IPS DF 19.7 (cell line): ENCODE measurements at regions not wholly inside any gene's neighbourhood (a gene's known extent, or its start where the extent isn't known, plus 50 kb on each side); places are given as distances from the start of the nearest gene placed in this dataset.

Experiments
- DNase-seq: peaks from one replicate; pipeline ENCODE4 v3.0.0-alpha.2; 2013; ENCODE audit warnings: low read depth, low spot score

GRCh38 chr4:159735281-159736207 lies 632.7 kb downstream of the RAPGEF2 start:
- peak; percentile 33 for DNase-seq

DNA sequence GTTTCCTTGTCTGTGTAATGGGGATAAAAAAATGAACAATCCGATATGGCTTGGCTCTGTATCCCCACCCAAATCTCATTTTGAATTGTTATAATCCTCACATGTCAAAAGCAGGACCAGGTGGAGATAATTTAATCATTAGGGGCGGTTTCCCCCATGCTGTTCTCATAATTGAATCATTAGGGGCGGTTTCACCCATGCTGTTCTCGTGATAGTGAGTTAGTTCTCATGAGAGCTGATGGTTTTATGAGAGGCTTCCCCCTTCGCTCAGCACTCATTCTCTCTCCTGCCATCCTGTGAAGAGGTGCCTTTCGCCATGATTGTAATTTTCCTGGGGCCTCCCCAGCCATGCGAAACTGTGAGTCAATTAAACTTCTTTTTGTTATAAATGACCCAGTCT lies 633.5 kb downstream of the RAPGEF2 start:
- DNase-seq, result no peak

GRCh38 chr4:159743971-159744370 lies 641.1 kb downstream of the RAPGEF2 start:
- DNase-seq, result no peak

DNA sequence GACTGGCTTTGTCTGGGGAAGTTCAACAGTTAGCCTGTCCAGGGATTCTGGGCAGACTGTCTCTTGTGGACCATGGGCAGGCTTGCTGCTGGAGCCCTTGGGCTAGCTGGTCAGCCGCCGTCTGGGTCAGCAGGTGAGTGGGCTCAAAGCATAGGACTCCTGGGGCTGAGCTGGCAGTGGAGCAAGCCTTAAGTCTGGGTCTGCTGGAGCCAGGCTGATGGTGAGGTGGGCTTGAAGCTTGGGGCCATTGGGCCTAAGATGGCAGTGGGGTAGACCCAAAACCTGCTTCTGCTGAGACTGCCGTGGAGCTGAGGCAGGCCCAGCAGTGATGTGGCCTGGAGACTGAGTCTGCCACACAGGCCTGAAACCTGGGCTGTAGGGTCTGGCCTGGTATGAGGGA lies 645.1 kb downstream of the RAPGEF2 start:
- DNase-seq, result no peak

GRCh38 chr4:159748834-159749444 lies 646.1 kb downstream of the RAPGEF2 start:
- DNase-seq, result no peak

DNA sequence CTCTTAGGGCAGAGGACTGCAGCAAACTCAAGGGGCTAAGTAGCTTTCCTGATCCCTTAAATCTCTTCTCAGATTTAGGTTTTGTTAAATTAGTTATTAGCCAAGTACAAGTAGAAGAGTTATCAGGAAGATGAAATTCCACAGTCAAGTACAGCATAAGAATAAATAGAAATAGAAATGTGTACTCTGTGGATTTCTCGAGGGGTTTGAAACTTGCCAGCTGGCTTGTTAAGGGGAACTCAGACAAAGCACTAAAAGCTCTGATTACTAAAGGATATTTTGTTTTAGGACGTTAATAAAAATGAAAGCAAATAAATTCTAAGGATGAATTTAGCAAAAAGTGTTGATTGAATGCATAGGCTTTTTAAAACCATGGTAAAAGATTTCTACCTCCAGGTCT lies 654.6 kb downstream of the RAPGEF2 start:
- DNase-seq, result no peak

GRCh38 chr4:159758061-159758460 lies 655.2 kb downstream of the RAPGEF2 start:
- DNase-seq, result no peak

- DNase-seq, result no peak
Measured at GRCh38 chr4:159762672-159763071, 659.8 kb downstream of the RAPGEF2 start.

DNA sequence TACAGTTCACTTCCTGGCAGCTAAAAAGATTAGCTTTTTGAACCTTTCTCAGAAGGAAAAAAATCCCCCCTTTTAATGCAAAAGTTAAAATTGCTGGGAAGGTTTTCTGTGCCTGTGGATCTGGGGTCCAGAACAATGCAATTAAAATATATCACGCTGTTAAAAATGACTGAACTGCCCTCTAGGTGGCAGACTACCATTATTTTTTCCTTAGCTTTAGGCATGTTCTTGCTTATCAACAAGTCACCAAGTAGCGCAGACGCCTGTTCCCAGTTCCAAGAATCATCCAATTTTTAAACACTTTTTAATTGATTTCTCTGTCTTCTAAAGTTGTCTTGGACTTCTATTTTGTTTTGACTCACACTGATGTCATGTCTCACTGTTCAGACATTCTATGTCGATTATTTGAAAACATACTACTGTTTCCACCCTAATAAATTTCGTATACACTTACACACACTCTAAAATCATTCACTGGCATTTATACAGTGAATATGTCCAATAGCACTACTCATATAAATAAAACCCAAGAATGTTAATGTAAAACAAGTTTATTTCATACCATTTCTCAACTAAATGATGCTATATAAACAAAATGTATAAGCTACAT lies 661.6 kb downstream of the RAPGEF2 start:
- DNase-seq, result peak; percentile 9

GRCh38 chr4:159765382-159765781 lies 662.5 kb downstream of the RAPGEF2 start:
- DNase-seq, result no peak

DNA sequence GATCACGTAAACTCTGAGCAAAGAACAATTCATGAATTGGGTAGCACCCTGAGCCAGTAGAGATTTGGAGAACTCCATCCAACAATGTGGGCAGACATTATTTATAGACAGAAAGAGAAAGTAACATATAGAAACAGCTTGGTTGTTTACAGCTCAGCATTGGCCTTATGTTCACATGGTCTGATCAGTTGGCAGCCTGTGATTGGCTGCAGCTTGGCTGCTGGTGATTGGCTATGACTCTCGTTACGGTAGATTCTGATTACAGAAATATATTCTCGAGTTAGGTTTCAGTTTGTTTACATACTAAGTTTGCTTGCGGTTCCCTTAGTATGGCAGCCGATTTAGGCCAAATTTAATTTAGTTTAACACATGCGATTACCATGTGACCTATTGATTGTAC lies 663.4 kb downstream of the RAPGEF2 start:
- DNase-seq, result no peak

GRCh38 chr4:159767406-159767805 lies 664.5 kb downstream of the RAPGEF2 start:
- DNase-seq, result no peak

GRCh38 chr4:159768016-159768415 lies 665.1 kb downstream of the RAPGEF2 start:
- DNase-seq, result no peak

GRCh38 chr4:159770401-159770800 lies 667.5 kb downstream of the RAPGEF2 start:
- no peak for DNase-seq

- DNase-seq, result no peak
Measured at GRCh38 chr4:159770969-159771368, 668.1 kb downstream of the RAPGEF2 start.

GRCh38 chr4:159776961-159777360 lies 674.1 kb downstream of the RAPGEF2 start:
- DNase-seq, result no peak

DNA sequence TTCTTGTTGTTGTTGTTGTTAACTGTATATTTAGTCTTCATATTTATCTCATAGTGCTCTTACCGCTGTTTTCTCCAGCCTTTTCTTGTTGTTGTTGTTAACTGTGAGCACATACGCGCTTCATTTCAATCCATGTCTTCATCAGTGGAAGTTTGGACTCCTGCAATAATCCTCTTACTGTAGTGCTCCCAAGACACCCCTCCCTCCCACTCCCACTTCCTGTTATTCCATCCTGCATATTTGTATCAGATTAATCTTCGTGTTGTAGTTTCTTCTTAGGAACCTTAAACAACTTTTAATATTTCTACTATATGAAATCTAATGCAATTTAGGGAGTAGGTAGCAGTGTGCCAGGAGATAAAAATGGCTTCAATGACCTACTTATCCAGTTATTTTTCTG lies 674.8 kb downstream of the RAPGEF2 start:
- DNase-seq, result no peak

- DNase-seq, result no peak
Measured at GRCh38 chr4:159778298-159778697, 675.4 kb downstream of the RAPGEF2 start.

DNA sequence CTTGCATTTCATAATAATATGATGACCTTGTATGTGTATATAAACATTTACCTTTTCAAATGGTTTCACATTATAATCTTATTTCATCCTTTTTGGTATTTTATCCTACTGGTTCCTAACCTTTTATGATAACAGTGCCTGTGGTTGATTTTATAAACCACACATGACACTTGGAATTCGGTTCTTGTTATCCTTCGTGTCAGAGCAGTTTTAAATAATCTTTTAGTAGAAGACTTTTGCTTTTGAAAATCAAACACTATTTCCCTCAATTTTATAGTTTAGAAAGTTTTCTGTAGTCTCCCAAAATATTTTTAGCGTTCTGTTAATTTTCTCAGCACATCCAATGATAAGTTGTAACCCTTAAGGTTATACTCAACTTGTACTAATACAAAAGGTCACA lies 676.8 kb downstream of the RAPGEF2 start:
- no peak for DNase-seq

GRCh38 chr4:159780196-159780922 lies 677.5 kb downstream of the RAPGEF2 start:
- DNase-seq, result no peak

DNA sequence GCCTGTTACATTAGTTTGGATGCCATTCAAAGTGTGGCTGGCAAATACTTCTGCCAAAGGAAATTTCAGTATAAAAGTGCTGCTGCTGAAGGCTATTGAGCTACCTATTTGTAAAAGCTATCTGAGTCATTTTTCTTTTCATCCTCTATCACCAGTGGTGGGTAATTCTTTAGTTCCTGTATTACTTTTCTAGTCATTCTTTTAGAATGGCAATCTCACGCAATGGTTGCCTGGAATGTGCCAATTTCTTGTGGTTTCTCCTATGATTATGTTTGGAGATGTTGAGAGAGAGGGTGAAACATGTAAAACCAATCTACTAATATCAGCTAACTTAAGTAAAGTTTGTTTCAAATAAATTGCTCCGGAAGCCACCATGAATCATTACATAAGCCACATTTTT lies 685.0 kb downstream of the RAPGEF2 start:
- DNase-seq, result no peak

DNA sequence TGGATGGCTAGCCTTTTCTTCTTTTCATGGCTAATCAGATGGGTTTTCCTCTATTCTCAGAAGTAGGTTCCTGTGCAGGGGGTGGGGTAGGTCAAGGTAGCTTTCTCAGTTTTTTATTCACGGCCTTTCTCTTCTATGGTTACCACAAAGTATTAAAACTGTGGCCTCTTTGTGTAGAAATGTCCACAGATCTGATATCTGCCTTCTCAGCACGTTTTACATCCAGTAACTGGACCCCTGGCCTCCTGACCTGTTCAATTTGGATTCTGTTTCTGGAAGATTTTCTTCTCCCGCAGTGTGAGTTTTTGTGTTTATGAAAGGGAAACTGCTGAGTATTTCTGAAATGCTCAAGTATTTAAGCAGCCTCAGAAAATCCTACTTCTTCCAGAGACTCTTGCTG lies 688.5 kb downstream of the RAPGEF2 start:
- DNase-seq, result no peak
